ENCODE measurements at regions not wholly inside any gene's neighbourhood (a gene's known extent, or its start where the extent isn't known, plus 50 kb on each side); places are given as distances from the start of the nearest gene placed in this dataset.
"Not testable (repeated sequence)": the region's sequence is repeated elsewhere in the genome, so short reads cannot be mapped to it uniquely, and the experiment has no call there.

DNA sequence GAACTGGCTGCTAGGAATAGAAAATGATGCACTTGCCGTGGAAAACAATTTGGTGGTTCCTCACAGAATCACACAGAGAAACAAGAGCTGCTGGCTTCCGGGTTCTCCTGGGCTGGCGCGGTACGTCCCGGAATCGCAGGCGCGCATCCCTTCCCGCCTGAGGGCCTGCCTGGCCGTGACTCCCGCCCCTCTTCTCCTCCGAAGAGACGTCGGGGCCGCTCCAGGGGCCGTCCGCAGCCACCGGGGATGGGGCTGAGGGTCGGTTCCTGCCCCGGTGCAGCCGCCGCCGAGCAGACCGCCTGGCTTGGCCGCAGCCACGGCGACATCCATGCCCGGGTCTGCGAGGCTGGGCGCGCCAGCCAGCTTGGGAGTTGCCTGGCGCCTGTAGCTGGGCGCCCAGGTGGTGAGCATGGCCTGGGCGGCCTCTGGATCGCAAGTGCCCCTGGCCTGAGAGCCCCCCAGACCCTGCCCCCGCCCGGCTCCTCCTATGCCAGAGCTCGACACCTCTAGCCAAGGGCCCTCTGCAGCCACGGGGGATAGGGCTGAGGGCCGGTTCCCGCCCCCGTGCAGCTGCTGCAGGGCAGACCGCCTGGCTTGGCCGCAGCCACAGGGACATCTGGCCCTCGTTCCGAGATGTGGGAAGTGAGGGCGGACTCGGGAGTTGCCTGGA is 83.9 kb upstream of the ZNG1F start:
- peak; percentile 59 for DNase-seq

- DNase-seq, result not testable (repeated sequence)
Measured at GRCh38 chr9:41270992-41271391, 81.9 kb upstream of the ZNG1F start.

DNA sequence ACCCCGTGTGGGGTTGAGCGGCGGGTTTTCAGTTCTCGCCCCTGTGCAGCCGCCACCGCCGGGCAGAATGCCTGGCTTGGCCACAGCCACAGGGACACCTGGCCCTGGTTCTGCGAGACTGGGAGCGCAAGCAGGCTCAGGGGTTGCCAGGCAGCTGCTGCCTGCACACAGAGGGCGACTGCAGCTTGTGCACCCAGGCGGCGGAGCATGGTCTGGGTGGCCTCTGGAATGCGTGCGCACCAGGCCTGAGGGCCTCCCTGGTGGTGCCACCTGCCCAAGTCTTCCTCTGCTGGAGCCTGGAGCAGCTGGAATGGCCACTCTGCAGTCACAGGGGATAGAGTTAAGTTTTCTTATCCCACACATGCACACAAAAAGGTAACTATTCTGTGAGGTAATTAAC is 80.4 kb upstream of the ZNG1F start:
- not testable (repeated sequence) for DNase-seq

GRCh38 chr9:41269054-41269453 is 79.9 kb upstream of the ZNG1F start:
- DNase-seq, result not testable (repeated sequence)

DNA sequence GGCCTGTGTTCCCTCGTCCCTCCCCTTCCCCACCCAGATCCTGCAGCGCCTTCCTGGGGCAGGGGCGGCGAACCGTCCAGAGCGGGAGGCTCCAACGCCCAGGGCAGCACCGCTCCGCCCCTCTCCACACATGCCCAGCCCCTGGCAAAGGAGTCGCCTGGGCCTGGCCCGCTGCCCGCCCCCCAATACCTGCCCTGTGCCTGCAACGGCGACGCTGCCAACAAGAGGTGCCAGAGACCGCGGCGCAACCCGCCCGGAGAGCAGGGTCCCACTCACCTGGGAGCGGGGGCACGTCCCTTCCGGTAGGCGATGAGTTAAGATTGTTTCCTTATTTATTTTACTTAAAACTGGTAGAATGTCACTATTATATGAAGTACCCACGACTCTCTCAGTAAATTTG is 77.5 kb upstream of the ZNG1F start:
- DNase-seq, result not testable (repeated sequence)

- DNase-seq, result not testable (repeated sequence)
Measured at GRCh38 chr9:41266000-41266399, 76.9 kb upstream of the ZNG1F start.

GRCh38 chr9:41251973-41252372 is 62.9 kb upstream of the ZNG1F start:
- DNase-seq, result not testable (repeated sequence)

GRCh38 chr9:41251101-41251500 is 62.0 kb upstream of the ZNG1F start:
- DNase-seq, result not testable (repeated sequence)

- DNase-seq, result not testable (repeated sequence)
Measured at GRCh38 chr9:41246702-41247101, 57.6 kb upstream of the ZNG1F start.

Data from activated T-cell treated with anti-CD3 and anti-CD28 coated beads, Interleukin-2, amount 50 U/mL, for 1 hour (primary cell).